HEK293T (cell line): ENCODE measurements at regions not wholly inside any gene's neighbourhood (a gene's known extent, or its start where the extent isn't known, plus 50 kb on each side); places are given as distances from the start of the nearest gene placed in this dataset.

Experiments
- CTCF ChIA-PET: fragments of 350-600 bp; formaldehyde crosslinking; extraction: SDS; loops from one replicate; lab custom pipeline; 2021; ENCODE audit warnings: antibody characterized with exemption, inconsistent platforms; lab: Yijun Ruan, JAX
- POLR2A ChIA-PET: fragments of 350-600 bp; formaldehyde crosslinking; extraction: SDS; loops from one replicate; lab custom pipeline; 2020; ENCODE audit warnings: antibody characterized with exemption, inconsistent platforms; lab: Yijun Ruan, JAX
- DNase-seq: peaks from one replicate; pipeline ENCODE4 v3.0.0; 2012; ENCODE audit warnings: mixed read lengths; ENCODE audit errors: extremely low spot score
- ARNT ChIP-seq: fragments of 450-650 bp; IDR thresholded peaks from 2 replicates; pipeline ENCODE4 v1.6.1; 2017; ENCODE audit warnings: mild to moderate bottlenecking
- BHLHE40 ChIP-seq: fragments of 450-650 bp; IDR thresholded peaks from 2 replicates; pipeline ENCODE4 v1.6.1; 2016; ENCODE audit warnings: mild to moderate bottlenecking, moderate library complexity, borderline replicate concordance
- CTBP1 ChIP-seq: fragments of 450-650 bp; IDR thresholded peaks from 2 replicates; pipeline ENCODE4 v1.6.1; 2016; ENCODE audit warnings: borderline replicate concordance
- ELF4 ChIP-seq: fragments of 450-650 bp; IDR thresholded peaks from 2 replicates; pipeline ENCODE4 v1.6.1; 2017; ENCODE audit warnings: antibody characterized with exemption
- FOXA1 ChIP-seq: fragments of 450-650 bp; IDR thresholded peaks from 2 replicates; pipeline ENCODE4 v1.6.1; 2016; ENCODE audit warnings: mild to moderate bottlenecking
- FOXK2 ChIP-seq: fragments of 450-650 bp; IDR thresholded peaks from 2 replicates; pipeline ENCODE4 v1.6.1; 2016; ENCODE audit warnings: mild to moderate bottlenecking
- FOXM1 ChIP-seq: fragments of 450-650 bp; IDR thresholded peaks from 2 replicates; pipeline ENCODE4 v1.6.1; 2017; ENCODE audit warnings: mild to moderate bottlenecking, borderline replicate concordance
- HDGF ChIP-seq: fragments of 450-650 bp; IDR thresholded peaks from 2 replicates; pipeline ENCODE4 v1.6.1; 2017; ENCODE audit warnings: antibody characterized with exemption, borderline replicate concordance
- L3MBTL2 ChIP-seq: fragments of 450-650 bp; conservative IDR thresholded peaks from 2 replicates; pipeline ENCODE4 v1.6.1; 2016; ENCODE audit warnings: mild to moderate bottlenecking
- LEF1 ChIP-seq: fragments of 450-650 bp; IDR thresholded peaks from 2 replicates; pipeline ENCODE4 v1.6.1; 2017; ENCODE audit warnings: mild to moderate bottlenecking, borderline replicate concordance
- NFRKB ChIP-seq: fragments of 450-650 bp; IDR thresholded peaks from 2 replicates; pipeline ENCODE4 v1.6.1; 2016; ENCODE audit warnings: mild to moderate bottlenecking, moderate library complexity
- SP1 ChIP-seq: fragments of 450-650 bp; IDR thresholded peaks from 2 replicates; pipeline ENCODE4 v1.6.1; 2017
- SUZ12 ChIP-seq: fragments of 450-650 bp; IDR thresholded peaks from 2 replicates; pipeline ENCODE4 v1.6.1; 2016; ENCODE audit warnings: mild to moderate bottlenecking
- TARDBP ChIP-seq: fragments of 450-650 bp; IDR thresholded peaks from 2 replicates; pipeline ENCODE4 v1.6.1; 2016
- ZNF384 ChIP-seq: fragments of 450-650 bp; IDR thresholded peaks from 2 replicates; pipeline ENCODE4 v1.6.1; 2016
- TF ChIP-seq, protein P1 (sequence below): fragments of 450-650 bp; IDR thresholded peaks from 2 replicates; pipeline ENCODE4 v1.6.1; 2016

DNA sequence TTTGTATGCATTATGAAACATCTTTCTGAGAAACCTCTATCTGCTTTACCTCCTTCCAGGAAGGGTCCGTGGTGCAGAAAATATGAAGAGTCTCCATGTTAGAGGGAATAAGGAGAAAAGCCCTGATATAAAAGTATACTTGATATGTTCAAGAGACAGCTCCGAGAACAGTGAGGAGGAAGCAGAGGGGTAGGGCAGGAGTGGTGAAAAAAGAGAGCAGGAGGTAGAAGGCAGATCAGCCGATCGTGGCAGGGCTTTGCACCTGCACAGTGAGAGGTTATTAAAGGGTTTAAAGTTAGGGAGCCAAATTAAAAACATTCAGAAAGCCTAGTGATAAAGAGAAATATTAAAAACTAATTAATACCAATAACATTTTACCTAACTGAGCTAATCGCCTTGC lies 419.7 kb downstream of the FAT4 start:
- CTCF ChIA-PET: no interaction called here
- POLR2A ChIA-PET: no interaction called here
- DNase-seq: no peak
- TF ChIP-seq SUZ12 (no peak), FOXM1 (no peak), ARNT (no peak), ELF4 (no peak), CTBP1 (no peak), HDGF (no peak), FOXA1 (no peak), ZNF384 (no peak), LEF1 (no peak), SP1 (no peak), TARDBP (no peak), L3MBTL2 (no peak), BHLHE40 (no peak), FOXK2 (no peak), NFRKB (no peak)
- TF ChIP-seq, protein P1, sequence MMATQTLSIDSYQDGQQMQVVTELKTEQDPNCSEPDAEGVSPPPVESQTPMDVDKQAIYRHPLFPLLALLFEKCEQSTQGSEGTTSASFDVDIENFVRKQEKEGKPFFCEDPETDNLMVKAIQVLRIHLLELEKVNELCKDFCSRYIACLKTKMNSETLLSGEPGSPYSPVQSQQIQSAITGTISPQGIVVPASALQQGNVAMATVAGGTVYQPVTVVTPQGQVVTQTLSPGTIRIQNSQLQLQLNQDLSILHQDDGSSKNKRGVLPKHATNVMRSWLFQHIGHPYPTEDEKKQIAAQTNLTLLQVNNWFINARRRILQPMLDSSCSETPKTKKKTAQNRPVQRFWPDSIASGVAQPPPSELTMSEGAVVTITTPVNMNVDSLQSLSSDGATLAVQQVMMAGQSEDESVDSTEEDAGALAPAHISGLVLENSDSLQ: no peak

DNA sequence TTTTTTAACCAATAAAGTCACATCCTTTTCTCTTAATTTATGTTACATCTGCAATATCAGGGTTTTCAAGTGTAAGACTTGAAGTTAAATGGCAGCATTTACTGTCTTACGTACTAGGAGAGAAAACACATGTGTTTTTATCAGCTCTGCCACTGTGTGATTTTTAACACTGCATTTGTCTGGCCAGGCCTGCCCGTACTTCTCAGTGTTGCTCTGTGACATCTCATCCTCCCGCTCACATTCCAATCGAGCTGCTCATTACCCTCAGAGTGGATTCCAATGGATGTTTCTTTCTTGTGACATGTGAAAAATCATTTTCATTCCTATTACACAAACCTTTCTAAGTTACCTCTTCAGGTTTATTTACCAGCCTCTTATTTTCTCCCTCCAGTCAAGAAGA lies 420.3 kb downstream of the FAT4 start:
- no peak for DNase-seq
- ChIA-PET CTCF (no interaction called here), POLR2A (no interaction called here)
- TF ChIP-seq L3MBTL2 (0 out of 2 replicates have a peak, but pooled peaks have one; percentile 11), SP1 (no peak)

DNA sequence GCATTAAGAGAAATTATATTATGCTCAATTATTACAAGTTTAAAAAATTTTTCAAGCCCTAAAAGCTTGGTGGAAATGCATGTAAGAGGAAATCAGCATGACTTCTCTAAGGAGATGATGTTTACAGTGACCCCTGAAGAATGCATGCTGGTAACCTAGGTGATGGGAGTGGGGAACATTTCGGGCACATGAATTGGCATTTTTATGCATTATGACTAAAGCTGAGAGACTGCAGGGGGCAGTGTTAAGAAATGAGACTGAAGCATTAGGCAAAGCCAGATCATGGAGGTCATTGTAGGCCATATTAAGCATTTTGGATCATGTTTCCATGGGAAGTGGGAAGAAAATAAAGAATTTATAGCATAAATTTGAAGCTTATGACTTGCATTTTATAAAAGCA lies 421.3 kb downstream of the FAT4 start:
- DNase-seq: no peak
- TF ChIP-seq NFRKB (no peak), TARDBP (no peak), ARNT (no peak), CTBP1 (no peak), SP1 (no peak), FOXK2 (no peak), BHLHE40 (no peak), SUZ12 (no peak), FOXM1 (no peak), L3MBTL2 (no peak), HDGF (no peak), LEF1 (no peak), ELF4 (no peak), FOXA1 (no peak)
- ChIA-PET POLR2A (no interaction called here), CTCF (no interaction called here)

DNA sequence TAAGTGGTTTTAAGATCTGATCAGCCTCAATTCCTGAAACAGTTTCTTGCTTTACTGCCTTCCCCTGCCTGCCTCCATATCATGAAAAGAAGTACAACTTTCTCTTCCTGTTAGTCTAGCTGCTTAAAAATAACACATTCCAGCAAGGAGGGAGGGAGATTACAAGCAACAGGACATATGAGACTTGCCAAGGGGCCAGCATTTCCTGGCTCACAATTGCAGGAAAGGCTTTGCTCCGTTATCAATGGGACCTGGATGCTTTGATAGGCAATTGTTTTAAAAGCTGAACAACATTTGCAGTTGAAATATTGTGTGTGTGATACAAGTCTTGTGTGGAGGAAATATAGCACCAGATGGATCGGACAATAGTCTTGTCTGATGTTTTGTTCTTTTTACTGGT lies 425.0 kb downstream of the FAT4 start:
- POLR2A ChIA-PET: no interaction called here
- no peak for DNase-seq
- TF ChIP-seq TARDBP (no peak), L3MBTL2 (no peak), FOXA1 (no peak), CTBP1 (no peak), FOXM1 (no peak), ZNF384 (no peak), SP1 (no peak), HDGF (no peak), ARNT (no peak), SUZ12 (no peak), BHLHE40 (no peak), FOXK2 (no peak), ELF4 (no peak), NFRKB (no peak), LEF1 (no peak)
- CTCF ChIA-PET: interaction anchor here (0.6 kb wide), 1 partner anchor 304 kb away, joined by 3 read pairs; no protein-coding TSS in a partner anchor

DNA sequence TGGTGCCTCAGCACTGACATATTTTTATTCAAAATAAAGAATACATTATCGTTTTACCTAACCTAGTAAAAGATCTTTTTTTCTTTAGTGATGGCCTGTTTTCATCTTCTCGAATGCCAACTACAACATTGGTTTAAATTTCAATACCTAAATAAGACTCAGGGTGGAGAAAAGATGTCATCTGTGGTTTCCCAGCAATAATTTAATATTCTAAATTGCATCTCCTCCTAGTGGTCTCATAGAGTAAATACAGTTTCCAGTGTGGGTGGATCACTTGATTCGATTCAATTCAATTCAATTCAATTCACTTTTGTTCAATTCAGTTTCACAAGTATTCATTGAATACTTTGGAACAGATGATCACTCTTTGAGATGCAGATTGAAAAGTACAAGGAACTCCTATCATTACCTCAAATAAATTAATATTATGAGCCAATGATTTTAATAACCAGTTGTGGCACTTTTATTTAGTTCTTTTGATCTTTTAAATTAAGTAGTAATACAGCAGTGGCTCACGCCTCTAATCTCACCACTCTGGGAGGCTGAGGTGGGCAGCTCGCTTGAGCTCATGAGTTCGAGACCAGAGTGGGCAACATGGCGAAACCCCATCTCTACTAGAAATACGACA lies 427.2 kb downstream of the FAT4 start:
- CTCF ChIA-PET: no interaction called here
- TF ChIP-seq HDGF: no peak
- no peak for TF ChIP-seq ELF4
- no peak for TF ChIP-seq SP1
- TF ChIP-seq FOXK2: no peak
- TF ChIP-seq FOXA1: no peak
- TF ChIP-seq CTBP1: no peak
- TF ChIP-seq, protein P1: no peak
- no peak for TF ChIP-seq FOXM1
- TF ChIP-seq TARDBP: no peak
- no peak for TF ChIP-seq L3MBTL2
- no peak for TF ChIP-seq ZNF384
- no peak for TF ChIP-seq ARNT
- no peak for TF ChIP-seq BHLHE40
- TF ChIP-seq SUZ12: no peak
- TF ChIP-seq LEF1: no peak
- no peak for TF ChIP-seq NFRKB
- peak; percentile 21 for DNase-seq
- POLR2A ChIA-PET: no interaction called here

DNA sequence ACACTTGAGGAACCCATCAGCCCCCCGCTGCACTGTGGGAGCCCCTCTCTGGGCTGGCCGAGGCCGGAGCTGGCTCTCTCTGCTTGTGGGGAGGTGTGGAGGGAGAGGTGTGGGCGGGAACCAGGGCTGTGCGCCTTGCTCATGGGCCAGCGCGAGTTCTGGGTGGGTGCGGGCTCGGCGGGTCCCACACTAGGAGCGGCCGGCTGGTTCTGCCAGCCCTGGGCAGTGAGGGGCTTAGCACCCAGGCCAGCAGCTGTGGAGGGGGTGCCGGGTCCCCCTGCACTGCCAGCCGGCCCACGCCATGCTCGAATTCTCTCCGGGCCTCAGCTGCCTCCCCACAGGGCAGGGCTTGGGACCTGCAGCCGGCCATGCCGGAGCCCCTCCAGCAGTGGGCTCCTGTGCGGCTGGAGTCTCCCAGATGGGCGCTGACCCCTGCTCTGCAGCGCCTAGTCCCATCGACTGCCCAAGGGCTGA lies 430.2 kb downstream of the FAT4 start:
- no peak for DNase-seq
- CTCF ChIA-PET: no interaction called here
- TF ChIP-seq FOXK2 (no peak), TARDBP (no peak), CTBP1 (no peak), FOXM1 (no peak), SUZ12 (no peak), ELF4 (no peak), ARNT (no peak), BHLHE40 (no peak), LEF1 (no peak), HDGF (no peak), SP1 (no peak)
- TF ChIP-seq, protein P1: no peak

More for the DNA sequence above, 430.2 kb downstream of the FAT4 start:
- POLR2A ChIA-PET: no interaction called here
